IMR-90 (cell line): ENCODE measurements at regions not wholly inside any gene's neighbourhood (a gene's known extent, or its start where the extent isn't known, plus 50 kb on each side); places are given as distances from the start of the nearest gene placed in this dataset.

Experiments
- ATAC-seq: fragments of 200-7000 bp; cut with Tn5 transposase; 2 replicates; pipeline ENCODE4 v1.9.1; 2020; ENCODE audit warnings: low read depth, mild to moderate bottlenecking, moderate library complexity
- BruUV-seq: library from RNA; stranded (reverse); fragments of 400-500 nt; replicated peaks from 2 replicates; lab custom pipeline; 2021; lab: Mats Ljungman, UMichigan
- CTCF ChIA-PET: fragments of 300-600 bp; formaldehyde crosslinking; extraction: SDS; loops from one replicate; lab custom pipeline; 2021; ENCODE audit warnings: antibody characterized with exemption; lab: Yijun Ruan, JAX
- POLR2A ChIA-PET: fragments of 300-600 bp; sonication (Branson Sonifier 250); formaldehyde crosslinking; loops from one replicate; lab custom pipeline; 2022; ENCODE audit warnings: antibody characterized with exemption; ENCODE audit not compliant: unreplicated experiment; lab: Charles Lee
- DNase-seq: peaks from one replicate; pipeline ENCODE4 v3.0.0; 2013
- H2AFZ ChIP-seq: replicated peaks from 2 replicates; pipeline ENCODE3; 2013; ENCODE audit warnings: low read length, mild to moderate bottlenecking; ENCODE audit not compliant: poor library complexity
- H2AK5ac ChIP-seq: 2 replicates; pipeline ENCODE4 v1.6.1; 2013; ENCODE audit warnings: low read depth, low read length, inconsistent platforms
- H2AK9ac ChIP-seq: replicated peaks from 2 replicates; pipeline ENCODE3; 2013; ENCODE audit warnings: mild to moderate bottlenecking, low read depth, low read length, moderate library complexity; ENCODE audit not compliant: poor library complexity
- H2BK120ac ChIP-seq: 2 replicates; pipeline ENCODE4 v1.6.1; 2013; ENCODE audit warnings: low read depth, low read length, inconsistent platforms
- H2BK15ac ChIP-seq: 3 replicates; pipeline ENCODE4 v1.6.1; 2013; ENCODE audit warnings: low read depth, low read length, inconsistent platforms
- H2BK20ac ChIP-seq: 2 replicates; pipeline ENCODE4 v1.6.1; 2013; ENCODE audit warnings: low read depth, mild to moderate bottlenecking, inconsistent platforms, low read length, moderate library complexity
- H2BK5ac ChIP-seq: 2 replicates; pipeline ENCODE4 v1.6.1; 2013; ENCODE audit warnings: mild to moderate bottlenecking, low read depth, low read length, inconsistent platforms; ENCODE audit not compliant: poor library complexity, severe bottlenecking
- H3K14ac ChIP-seq: replicated peaks from 2 replicates; pipeline ENCODE4 v1.6.1; 2013; ENCODE audit warnings: low read depth, low read length, inconsistent platforms
- H3K18ac ChIP-seq: 2 replicates; pipeline ENCODE4 v1.6.1; 2013; ENCODE audit warnings: low read depth, low read length, control low read depth
- H3K23ac ChIP-seq: 2 replicates; pipeline ENCODE4 v1.6.1; 2013; ENCODE audit warnings: low read depth, low read length, inconsistent platforms
- H3K27ac ChIP-seq: 2 replicates; pipeline ENCODE4 v1.5.1; 2013; ENCODE audit warnings: mild to moderate bottlenecking, control low read depth, low read length; ENCODE audit not compliant: insufficient read depth
- H3K27me3 ChIP-seq: 2 replicates; pipeline ENCODE4 v1.6.1; 2013; ENCODE audit warnings: low read length; ENCODE audit not compliant: control insufficient read depth, insufficient read depth
- H3K36me3 ChIP-seq: 2 replicates; pipeline ENCODE4 v1.6.1; 2013; ENCODE audit warnings: low read length, mixed read lengths; ENCODE audit not compliant: control insufficient read depth, insufficient read depth
- H3K4ac ChIP-seq: 2 replicates; pipeline ENCODE4 v1.6.1; 2013; ENCODE audit warnings: low read depth, low read length, inconsistent platforms
- H3K4me1 ChIP-seq: 2 replicates; pipeline ENCODE4 v1.6.1; 2013; ENCODE audit warnings: low read length, mixed read lengths; ENCODE audit not compliant: control insufficient read depth, insufficient read depth
- H3K4me2 ChIP-seq: 2 replicates; pipeline ENCODE4 v1.6.1; 2013; ENCODE audit warnings: low read depth, mild to moderate bottlenecking, control low read depth, low read length, moderate library complexity
- H3K4me3 ChIP-seq: 2 replicates; pipeline ENCODE4 v1.5.1; 2013; ENCODE audit warnings: low read depth, mild to moderate bottlenecking, control low read depth, low read length, moderate library complexity; ENCODE audit not compliant: insufficient read depth
- H3K56ac ChIP-seq: 2 replicates; pipeline ENCODE4 v1.6.1; 2013; ENCODE audit warnings: low read length, inconsistent platforms; ENCODE audit not compliant: insufficient read depth; ENCODE audit errors: extremely low read depth
- H3K79me1 ChIP-seq, 2 experiments: 2 replicates each; pipeline ENCODE4 v1.6.1; 2013; ENCODE audit warnings: low read length in 2 of 2, inconsistent platforms in 1 of 2, low read depth in 1 of 2
- H3K9ac ChIP-seq: 2 replicates; pipeline ENCODE4 v1.6.1; 2013; ENCODE audit warnings: low read depth, low read length, control low read depth
- H3K9me1 ChIP-seq: 2 replicates; pipeline ENCODE4 v1.6.1; 2013; ENCODE audit warnings: low read length, inconsistent platforms; ENCODE audit not compliant: insufficient read depth
- H3K9me3 ChIP-seq: 2 replicates; pipeline ENCODE4 v1.6.1; 2013; ENCODE audit warnings: low read length; ENCODE audit not compliant: control insufficient read depth, insufficient read depth
- H4K20me1 ChIP-seq: 2 replicates; pipeline ENCODE4 v1.6.1; 2013; ENCODE audit warnings: low read length, inconsistent platforms; ENCODE audit not compliant: insufficient read depth
- H4K5ac ChIP-seq: 2 replicates; pipeline ENCODE4 v1.6.1; 2013; ENCODE audit warnings: mild to moderate bottlenecking, low read depth, low read length, control low read depth
- H4K8ac ChIP-seq, 2 experiments: 2 replicates each; pipeline ENCODE4 v1.6.1; 2013; ENCODE audit warnings: low read depth in 2 of 2, low read length in 2 of 2, control low read depth in 1 of 2, inconsistent platforms in 1 of 2
- H4K91ac ChIP-seq: 2 replicates; pipeline ENCODE4 v1.6.1; 2013; ENCODE audit warnings: low read depth, low read length, inconsistent platforms; ENCODE audit not compliant: insufficient read depth
- CEBPB ChIP-seq: IDR thresholded peaks from 2 replicates; pipeline ENCODE4 v1.6.1; 2012; ENCODE audit warnings: low read depth, low read length, improper control_type of control experiment
- CTCF ChIP-seq: conservative IDR thresholded peaks from 2 replicates; pipeline ENCODE4 v1.5.1; 2012; ENCODE audit warnings: mild to moderate bottlenecking, low read depth, low read length, improper control_type of control experiment
- ELK1 ChIP-seq: fragments of 150-350 bp; IDR thresholded peaks from 2 replicates; pipeline ENCODE4 v1.6.1; 2016; ENCODE audit warnings: low read depth, mild to moderate bottlenecking, low read length, moderate library complexity, borderline replicate concordance
- FOS ChIP-seq: fragments of 150-350 bp; IDR thresholded peaks from 2 replicates; pipeline ENCODE4 v1.6.1; 2016; ENCODE audit warnings: low read depth, low read length
- NFE2L2 ChIP-seq: fragments of 150-350 bp; IDR thresholded peaks from 2 replicates; pipeline ENCODE4 v1.6.1; 2016; ENCODE audit warnings: low read depth, mild to moderate bottlenecking, low read length
- POLR2A ChIP-seq: IDR thresholded peaks from 2 replicates; pipeline ENCODE4 v1.6.1; 2012; ENCODE audit warnings: mild to moderate bottlenecking, low read depth, low read length
- RCOR1 ChIP-seq: IDR thresholded peaks from 2 replicates; pipeline ENCODE4 v1.6.1; 2012; ENCODE audit warnings: mild to moderate bottlenecking, low read length, improper control_type of control experiment; ENCODE audit not compliant: insufficient replicate concordance
- SMC3 ChIP-seq: fragments of 150-350 bp; IDR thresholded peaks from 2 replicates; pipeline ENCODE4 v1.6.1; 2016; ENCODE audit warnings: low read depth, mild to moderate bottlenecking, antibody characterized with exemption, low read length, moderate library complexity
- WGBS, 2 experiments: methylation state at CpG; one replicate each; pipeline versions ENCODE4 v1.1.5 to v1.1.7; 2013; ENCODE audit warnings: missing lambda C conversion rate in 2 of 2; ENCODE audit not compliant: insufficient read length in 1 of 2; ENCODE audit errors: extremely low coverage in 2 of 2; 5-methylcytosine and 5-hydroxymethylcytosine counted together
- dilution Hi-C: fragments of 300-500 bp; cut with HindIII; formaldehyde crosslinking; loops from one replicate; pipeline ENCODE4 v1.14.3; 2018; ENCODE audit warnings: low sequenced_read_pairs; ENCODE audit not compliant: unreplicated experiment
- in situ Hi-C: fragments of 300-500 bp; cut with MboI; formaldehyde crosslinking; loops from 3 replicates; pipeline ENCODE4 v1.14.3; 2019; ENCODE audit warnings: low sequenced_read_pairs, inconsistent platforms, mixed read lengths
- intact Hi-C: fragments of 100-400 bp; cut with micrococcal nuclease; formaldehyde crosslinking; loops from 2 replicates; pipeline ENCODE4 v1.10.0; 2022

- no peak overlapping the region for H2AK9ac ChIP-seq
- H3K14ac ChIP-seq, result no peak overlapping the region
- no peak overlapping the region for H3K23ac ChIP-seq
- ChIA-PET POLR2A (no interaction called here), CTCF (no interaction called here)
- H2AFZ ChIP-seq, result no peak overlapping the region
- no peak overlapping the region for H3K56ac ChIP-seq
- no TSS peak for BruUV-seq
- in situ Hi-C loops, result no loop called here
- H3K4me2 ChIP-seq, result no peak overlapping the region
- H3K4me1 ChIP-seq, result no peaks in the 10 kb centered on the region
- H3K27me3 ChIP-seq, result no peaks in the 10 kb centered on the region
- dilution Hi-C loops, result no loop called here
- no peak overlapping the region for H2BK120ac ChIP-seq
- intact Hi-C loops, result no loop called here
- H2BK5ac ChIP-seq, result no peak overlapping the region
- H4K20me1 ChIP-seq, result no peaks in the 10 kb centered on the region
- no peak overlapping the region for H4K5ac ChIP-seq
- no CpG with 5 or more reads among the region's 1 CpG for WGBS, 2 experiments
- H3K79me1 ChIP-seq, result no peaks in the 10 kb centered on the region
- TF ChIP-seq NFE2L2, result no peak
- TF ChIP-seq FOS, result no peak
- TF ChIP-seq CTCF, result no peak
- no peak for TF ChIP-seq RCOR1
- no peak for TF ChIP-seq CEBPB
- no peak for TF ChIP-seq ELK1
- no peak for TF ChIP-seq POLR2A
- no peak for TF ChIP-seq SMC3
- H3K18ac ChIP-seq, result no peak overlapping the region
- no peaks in the 10 kb centered on the region for H3K9me3 ChIP-seq
- H4K8ac ChIP-seq, result no peak overlapping the region
- H3K4me3 ChIP-seq, result no peak overlapping the region
- H3K27ac ChIP-seq, result no peak overlapping the region
- no peak overlapping the region for H4K91ac ChIP-seq
- no peak overlapping the region for H2AK5ac ChIP-seq
- H3K36me3 ChIP-seq, result no peaks in the 10 kb centered on the region
- DNase-seq, result no peak
- no peaks in the 10 kb centered on the region for H3K9me1 ChIP-seq
- H2BK20ac ChIP-seq, result no peak overlapping the region
- H3K4ac ChIP-seq, result no peak overlapping the region
- H3K9ac ChIP-seq, result no peak overlapping the region
- no peak for ATAC-seq
- no peak overlapping the region for H2BK15ac ChIP-seq
Measured at GRCh38 chrX:132539611-132540010, 50.8 kb upstream of the MBNL3 start.
